Eye (tissue), 1 donor: ENCODE measurements at regions not wholly inside any gene's neighbourhood (a gene's known extent, or its start where the extent isn't known, plus 50 kb on each side); places are given as distances from the start of the nearest gene placed in this dataset.
A peak's percentile ranks its signal among the peaks of the same experiment; 100 is the strongest.
"Not testable (repeated sequence)": the region's sequence is repeated elsewhere in the genome, so short reads cannot be mapped to it uniquely, and the experiment has no call there.

Source experiments
- DNase-seq: peaks from one replicate; pipeline ENCODE4 v3.0.0-alpha.2; 2015

DNA sequence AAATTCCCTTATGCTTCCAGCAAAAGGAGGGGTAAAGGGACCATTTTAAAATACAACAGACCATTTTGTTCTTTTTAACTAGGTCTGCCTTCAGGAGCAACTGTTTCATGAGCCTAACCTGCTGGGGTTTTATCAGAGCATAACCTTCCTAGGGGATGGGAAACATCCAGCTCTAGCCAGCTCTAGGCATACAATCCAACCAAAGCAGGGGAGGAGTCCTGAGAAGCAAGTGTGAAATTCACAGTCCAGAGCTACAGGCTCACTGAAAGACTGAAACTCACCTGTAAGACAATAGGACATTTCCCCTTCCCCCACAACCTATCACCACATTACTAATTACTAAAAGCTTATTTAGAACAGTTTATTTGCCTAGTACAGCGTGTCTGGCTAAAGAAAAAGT, 1296.6 kb upstream of the DDX18 start:
- DNase-seq = no peak

DNA sequence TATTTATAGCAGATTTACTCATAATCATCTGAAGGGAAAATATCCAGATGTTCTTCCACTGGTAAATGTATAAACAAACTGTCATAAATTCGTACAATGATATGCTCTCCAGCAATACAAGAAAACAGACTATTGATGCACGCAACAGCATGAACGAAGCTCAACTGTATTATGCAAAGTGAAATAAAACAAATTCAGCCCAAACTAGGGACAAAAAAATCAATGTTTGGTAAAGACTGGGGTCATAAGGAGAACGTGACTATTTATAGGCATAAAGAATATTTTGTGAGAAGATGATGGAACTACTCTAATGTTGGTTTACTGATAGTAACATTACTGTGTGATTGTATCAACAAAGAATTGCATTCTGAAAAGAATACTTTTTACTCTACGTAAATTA, 1276.7 kb upstream of the DDX18 start:
- no peak for DNase-seq

DNA sequence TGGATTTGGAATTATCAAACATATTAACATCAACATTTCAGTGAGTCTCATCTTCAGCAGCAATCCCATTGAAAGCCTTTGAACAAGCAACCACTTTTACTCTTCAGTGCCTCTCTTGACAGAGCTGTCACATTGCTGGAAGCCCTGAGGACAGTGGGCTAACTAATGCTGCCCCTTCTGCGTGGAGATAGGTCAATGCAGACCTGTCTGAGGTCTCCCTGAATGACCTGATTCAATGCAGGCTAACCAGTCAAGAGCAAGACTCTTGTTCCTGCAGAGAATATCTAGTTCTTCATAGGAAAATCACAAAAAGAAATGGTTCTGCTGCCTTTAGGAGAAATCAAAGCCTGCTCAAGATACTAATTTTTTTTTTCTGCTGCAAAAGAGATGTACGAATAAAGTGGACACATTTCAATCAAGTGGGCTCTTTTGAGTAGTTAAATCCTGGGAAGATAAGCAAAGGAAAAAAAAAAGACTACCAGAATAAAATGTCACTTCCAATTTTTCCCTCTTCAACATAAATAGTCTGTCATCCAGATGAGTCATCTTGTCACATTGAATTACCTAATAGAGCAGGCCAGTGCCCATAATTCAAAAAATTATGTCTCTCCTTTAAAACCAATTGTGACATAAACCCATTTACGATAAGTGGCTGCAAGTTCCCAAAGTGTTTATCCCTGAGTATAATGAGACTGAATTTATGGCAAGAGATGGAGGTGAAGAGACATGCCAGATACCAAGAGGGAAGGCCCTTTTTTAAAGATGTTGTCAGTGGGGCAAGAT, 1269.0 kb upstream of the DDX18 start:
- peak; percentile 86 for DNase-seq

DNA sequence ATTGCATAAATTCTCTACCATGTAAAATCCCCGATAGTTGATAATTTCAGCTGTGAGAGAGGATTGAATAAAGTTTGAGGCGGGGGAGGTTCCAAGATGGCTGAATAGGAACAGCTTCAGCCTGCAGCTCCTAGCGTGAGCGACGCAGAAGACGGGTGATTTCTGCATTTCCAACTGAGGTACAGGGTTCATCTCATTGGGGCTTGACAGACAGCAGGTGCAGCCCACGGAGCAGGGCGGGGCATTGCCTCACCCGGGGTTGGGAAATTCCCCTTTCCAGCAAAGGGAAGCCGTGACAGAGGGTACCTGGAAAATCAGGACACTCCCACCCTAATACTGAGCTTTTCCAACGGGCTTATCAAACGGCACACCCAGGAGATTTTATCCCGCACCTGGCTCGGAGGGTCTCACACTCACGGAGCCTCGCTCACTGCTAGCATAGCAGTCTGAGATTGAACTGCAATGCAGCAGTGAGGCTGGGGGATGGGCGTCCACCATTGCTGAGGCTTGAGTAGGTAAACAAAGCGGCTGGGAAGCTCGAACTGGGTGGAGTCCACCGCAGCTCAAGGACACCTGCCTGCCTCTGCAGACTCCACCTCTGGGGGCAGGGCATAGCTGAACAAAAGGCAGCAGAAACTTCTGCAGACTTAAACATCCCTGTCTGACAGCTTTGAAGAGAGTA, 1261.6 kb upstream of the DDX18 start:
- not testable (repeated sequence) for DNase-seq

DNA sequence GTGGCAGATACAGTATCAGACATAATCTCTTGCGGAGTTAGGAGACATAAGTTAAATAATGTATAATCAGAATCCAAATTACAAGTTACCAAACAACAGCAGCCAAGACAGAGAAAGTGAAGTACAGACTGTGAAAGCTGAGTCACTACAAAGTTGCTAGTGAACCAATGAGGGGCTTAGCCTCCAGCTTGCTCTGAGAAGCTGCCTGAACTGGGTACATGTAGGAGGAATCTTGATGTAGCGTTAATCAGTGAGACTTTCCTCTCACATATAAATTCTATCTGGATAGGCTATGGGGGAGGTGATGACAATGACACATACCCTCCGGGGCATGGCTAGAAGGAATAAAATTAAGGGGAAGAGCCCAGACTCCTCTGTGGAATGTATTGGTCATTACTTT, 1234.3 kb upstream of the DDX18 start:
- DNase-seq = no peak

DNA sequence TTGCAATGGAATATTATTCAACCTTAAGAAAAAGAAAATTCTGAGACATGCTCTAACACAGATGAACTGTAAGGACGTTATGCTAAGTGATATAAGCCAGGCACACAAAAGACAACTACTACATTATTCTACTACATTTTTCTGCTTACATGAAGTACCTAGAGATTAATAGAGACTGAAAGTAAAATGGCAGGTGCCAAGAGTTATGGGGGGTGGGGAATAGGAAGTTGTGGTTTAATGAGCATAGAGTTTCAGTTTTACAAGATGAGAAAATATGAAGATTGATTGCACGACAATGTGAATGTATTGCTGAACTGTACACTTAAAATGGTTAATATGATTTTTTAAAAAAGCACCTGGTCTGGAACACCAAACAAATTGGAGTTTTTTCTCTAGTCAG, 1231.6 kb upstream of the DDX18 start:
- no peak for DNase-seq

DNA sequence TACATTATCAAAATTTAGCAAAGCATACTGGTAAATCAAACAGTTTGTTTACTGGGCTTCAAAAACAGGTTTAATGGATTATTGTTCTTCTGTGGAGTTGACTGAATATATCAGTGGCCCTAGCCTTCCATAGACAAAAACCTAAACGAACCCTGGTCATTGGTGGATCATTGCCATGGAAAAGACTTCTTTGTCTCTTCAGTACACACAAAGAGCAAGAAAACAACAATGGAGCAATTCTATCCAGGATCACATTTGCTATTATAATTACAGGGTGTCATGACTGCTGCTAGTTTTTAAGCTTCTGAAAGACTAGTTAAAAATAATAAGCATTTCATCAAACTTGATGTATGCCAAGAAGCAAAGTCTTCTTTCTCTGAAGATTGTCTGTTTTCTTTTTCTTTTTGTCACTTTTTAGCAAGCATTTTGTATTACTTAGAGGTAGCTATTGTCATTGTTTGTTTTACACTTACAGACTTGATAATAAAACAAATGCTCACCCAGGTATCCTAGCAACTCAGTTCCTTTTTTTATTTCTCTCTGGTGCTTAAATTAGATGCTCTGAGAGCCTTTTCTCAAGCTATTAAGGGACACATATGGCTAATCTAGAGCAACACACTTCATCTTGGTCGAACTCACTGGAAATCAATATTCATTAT, 1228.7 kb upstream of the DDX18 start:
- DNase-seq = no peak

DNA sequence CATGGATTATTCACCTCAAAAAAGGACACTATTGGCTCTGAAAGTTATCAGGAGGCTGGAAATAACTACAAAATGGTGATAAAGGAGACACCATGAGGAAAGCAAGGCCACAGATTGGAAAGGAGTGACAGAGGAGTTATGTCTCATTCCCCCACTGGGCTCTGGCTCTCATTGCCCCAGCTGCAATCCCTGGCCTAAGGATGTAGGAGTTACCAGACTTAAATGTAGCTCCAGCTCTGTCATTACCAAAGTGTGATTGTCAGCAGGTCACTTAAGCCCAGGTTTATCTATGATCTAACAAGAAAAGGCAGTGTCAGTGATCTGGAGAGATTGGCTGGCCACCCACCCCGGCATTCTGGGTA, 1228.2 kb upstream of the DDX18 start:
- peak; percentile 5 for DNase-seq
